CD8-positive, alpha-beta memory T cell (primary cell): ENCODE measurements at regions not wholly inside any gene's neighbourhood (a gene's known extent, or its start where the extent isn't known, plus 50 kb on each side); places are given as distances from the start of the nearest gene placed in this dataset.
"Not testable (repeated sequence)": the region's sequence is repeated elsewhere in the genome, so short reads cannot be mapped to it uniquely, and the experiment has no call there.

ENCODE experiments used
- CTCF ChIA-PET: fragments of 350-600 bp; sonication (Branson Sonifier 250); formaldehyde crosslinking; loops from one replicate; lab custom pipeline; 2021; ENCODE audit warnings: antibody characterized with exemption; lab: Charles Lee
- POLR2A ChIA-PET: fragments of 350-600 bp; sonication (Branson Sonifier 250); formaldehyde crosslinking; loops from one replicate; lab custom pipeline; 2021; ENCODE audit warnings: antibody characterized with exemption; lab: Charles Lee
- DNase-seq, 5 donors: peaks; one replicate each; pipeline versions ENCODE4 v3.0.0 to v3.0.0-alpha.2; 2020 to 2022; ENCODE audit warnings: mixed read lengths in 1 of 5
- H3K27ac ChIP-seq: one replicate; pipeline ENCODE4 v1.7.0; 2013; ENCODE audit warnings: low read depth, mild to moderate bottlenecking, low read length, moderate library complexity
- H3K27me3 ChIP-seq: 2 replicates; pipeline ENCODE4 v1.7.0; 2013; ENCODE audit warnings: low read length, mild to moderate bottlenecking; ENCODE audit not compliant: insufficient read depth, poor library complexity, severe bottlenecking
- H3K36me3 ChIP-seq: 2 replicates; pipeline ENCODE4 v1.7.0; 2013; ENCODE audit warnings: mild to moderate bottlenecking, low read length, moderate library complexity; ENCODE audit not compliant: insufficient read depth
- H3K4me1 ChIP-seq: 2 replicates; pipeline ENCODE4 v1.7.0; 2013; ENCODE audit warnings: mild to moderate bottlenecking, low read length, moderate library complexity; ENCODE audit not compliant: insufficient read depth
- H3K4me3 ChIP-seq: 2 replicates; pipeline ENCODE4 v1.7.0; 2013; ENCODE audit warnings: mild to moderate bottlenecking, low read length
- H3K9me3 ChIP-seq: 2 replicates; pipeline ENCODE4 v1.7.0; 2013; ENCODE audit warnings: mild to moderate bottlenecking, low read length
- H3K27ac Mint-ChIP-seq, 8 donors: one replicate each; pipeline ENCODE4 v1.8.0; 2020 to 2021; ENCODE audit warnings: mixed read lengths in 8 of 8, mild to moderate bottlenecking in 6 of 8, inconsistent platforms in 3 of 8, moderate library complexity in 3 of 8
- H3K27me3 Mint-ChIP-seq, 2 donors: one replicate each; pipeline ENCODE4 v1.8.0; 2020 to 2021; ENCODE audit warnings: mixed read lengths in 2 of 2, mild to moderate bottlenecking in 1 of 2, moderate library complexity in 1 of 2
- H3K36me3 Mint-ChIP-seq, 3 donors: one replicate each; pipeline ENCODE4 v1.8.0; 2020 to 2021; ENCODE audit warnings: mixed read lengths in 3 of 3, inconsistent platforms in 1 of 3, mild to moderate bottlenecking in 1 of 3
- H3K4me1 Mint-ChIP-seq, 3 donors: one replicate each; pipeline ENCODE4 v1.8.0; 2020 to 2021; ENCODE audit warnings: mixed read lengths in 3 of 3, inconsistent platforms in 1 of 3, mild to moderate bottlenecking in 1 of 3
- H3K4me3 Mint-ChIP-seq, 7 donors: one replicate each; pipeline ENCODE4 v1.8.0; 2020 to 2021; ENCODE audit warnings: mixed read lengths in 7 of 7, mild to moderate bottlenecking in 6 of 7, moderate library complexity in 4 of 7, inconsistent platforms in 2 of 7
- H3K9me3 Mint-ChIP-seq, 5 donors: one replicate each; pipeline ENCODE4 v1.8.0; 2020 to 2022; ENCODE audit warnings: mixed read lengths in 5 of 5, mild to moderate bottlenecking in 3 of 5, moderate library complexity in 2 of 5, inconsistent platforms in 1 of 5

GRCh38 chr12:125540580-125541204 is 475.5 kb downstream of the AACS start:
- H3K27me3 ChIP-seq, result no peaks in the 10 kb centered on the region
- no peaks in the 10 kb centered on the region for H3K36me3 ChIP-seq
- H3K27ac Mint-ChIP-seq, result no peak overlapping the region
- H3K36me3 Mint-ChIP-seq, result no peaks in the 10 kb centered on the region
- no peaks in the 10 kb centered on the region for H3K4me1 ChIP-seq
- CTCF ChIA-PET, result no interaction called here
- POLR2A ChIA-PET, result no interaction called here
- H3K4me3 Mint-ChIP-seq, result no peak overlapping the region
- no peaks in the 10 kb centered on the region for H3K4me1 Mint-ChIP-seq
- H3K4me3 ChIP-seq, result no peak overlapping the region
- no peak overlapping the region for H3K27ac ChIP-seq
- H3K27me3 Mint-ChIP-seq, result peaks cover 0 to 3% of the 10 kb centered on the region in 2 donors
- no peaks in the 10 kb centered on the region for H3K9me3 ChIP-seq
- H3K9me3 Mint-ChIP-seq, result peaks cover 0 to 16% (median 4%) of the 10 kb centered on the region in 5 donors
- DNase-seq, result no peak

GRCh38 chr12:125544960-125545359 is 479.7 kb downstream of the AACS start:
- no peak for DNase-seq
- Mint-ChIP-seq H3K4me1 (no peaks in the 10 kb centered on the region), H3K27me3 (peaks cover 0 to 4% of the 10 kb centered on the region in 2 donors), H3K27ac (no peak overlapping the region), H3K9me3 (peaks cover 0 to 14% (median 6%) of the 10 kb centered on the region in 5 donors), H3K4me3 (no peak overlapping the region), H3K36me3 (no peaks in the 10 kb centered on the region)
- no peaks in the 10 kb centered on the region for H3K27me3 ChIP-seq
- H3K4me3 ChIP-seq, result no peak overlapping the region
- CTCF ChIA-PET, result no interaction called here
- POLR2A ChIA-PET, result no interaction called here
- no peak overlapping the region for H3K27ac ChIP-seq
- no peaks in the 10 kb centered on the region for H3K4me1 ChIP-seq
- H3K9me3 ChIP-seq, result no peaks in the 10 kb centered on the region
- H3K36me3 ChIP-seq, result no peaks in the 10 kb centered on the region

GRCh38 chr12:125549171-125549570 is 483.9 kb downstream of the AACS start:
- CTCF ChIA-PET, result no interaction called here
- Histone ChIP-seq H3K27ac (no peak overlapping the region), H3K9me3 (no peaks in the 10 kb centered on the region), H3K4me3 (no peak overlapping the region), H3K4me1 (no peaks in the 10 kb centered on the region), H3K27me3 (no peaks in the 10 kb centered on the region), H3K36me3 (no peaks in the 10 kb centered on the region)
- H3K27ac Mint-ChIP-seq, result no peak overlapping the region
- H3K27me3 Mint-ChIP-seq, result peaks cover 0 to 4% of the 10 kb centered on the region in 2 donors
- H3K36me3 Mint-ChIP-seq, result no peaks in the 10 kb centered on the region
- no peak for DNase-seq
- no peaks in the 10 kb centered on the region for H3K4me1 Mint-ChIP-seq
- H3K4me3 Mint-ChIP-seq, result no peak overlapping the region
- peaks cover 0 to 9% (median 4%) of the 10 kb centered on the region in 5 donors for H3K9me3 Mint-ChIP-seq
- POLR2A ChIA-PET, result no interaction called here

GRCh38 chr12:125549836-125550235 is 484.6 kb downstream of the AACS start:
- H3K4me3 ChIP-seq, result no peak overlapping the region
- Mint-ChIP-seq H3K4me1 (no peaks in the 10 kb centered on the region), H3K27me3 (peaks cover 0 to 3% of the 10 kb centered on the region in 2 donors), H3K9me3 (peaks cover 0 to 10% (median 4%) of the 10 kb centered on the region in 5 donors), H3K36me3 (no peaks in the 10 kb centered on the region), H3K27ac (no peak overlapping the region), H3K4me3 (no peak overlapping the region)
- no peak overlapping the region for H3K27ac ChIP-seq
- no peaks in the 10 kb centered on the region for H3K9me3 ChIP-seq
- no peaks in the 10 kb centered on the region for H3K4me1 ChIP-seq
- no peaks in the 10 kb centered on the region for H3K27me3 ChIP-seq
- H3K36me3 ChIP-seq, result no peaks in the 10 kb centered on the region
- ChIA-PET POLR2A (no interaction called here), CTCF (no interaction called here)
- DNase-seq, result no peak

GRCh38 chr12:125552295-125552694 is 487.1 kb downstream of the AACS start:
- H3K27ac ChIP-seq, result no peak overlapping the region
- ChIA-PET CTCF (no interaction called here), POLR2A (no interaction called here)
- no peaks in the 10 kb centered on the region for H3K9me3 ChIP-seq
- Mint-ChIP-seq H3K9me3 (peaks cover 0 to 11% (median 4%) of the 10 kb centered on the region in 5 donors), H3K27ac (no peak overlapping the region), H3K4me3 (no peak overlapping the region), H3K4me1 (no peaks in the 10 kb centered on the region), H3K36me3 (no peaks in the 10 kb centered on the region), H3K27me3 (no peaks in the 10 kb centered on the region)
- H3K4me1 ChIP-seq, result no peaks in the 10 kb centered on the region
- H3K4me3 ChIP-seq, result no peak overlapping the region
- DNase-seq, result no peak
- H3K36me3 ChIP-seq, result no peaks in the 10 kb centered on the region
- no peaks in the 10 kb centered on the region for H3K27me3 ChIP-seq

- H3K27me3 ChIP-seq, H3K27me3 Mint-ChIP-seq, H3K4me3 ChIP-seq, CTCF ChIA-PET, H3K9me3 ChIP-seq, H3K4me1 Mint-ChIP-seq, H3K27ac ChIP-seq, H3K36me3 Mint-ChIP-seq, H3K27ac Mint-ChIP-seq, H3K4me1 ChIP-seq, H3K4me3 Mint-ChIP-seq, H3K36me3 ChIP-seq, POLR2A ChIA-PET, DNase-seq: not testable (repeated sequence)
- peaks cover under 1 to 10% (median 7%) of the 10 kb centered on the region in 5 donors for H3K9me3 Mint-ChIP-seq
Observed at GRCh38 chr12:125561008-125561407, 495.8 kb downstream of the AACS start.

- H3K4me1 Mint-ChIP-seq, result no peaks in the 10 kb centered on the region
- Histone ChIP-seq H3K27me3 (no peaks in the 10 kb centered on the region), H3K4me1 (no peaks in the 10 kb centered on the region), H3K36me3 (no peaks in the 10 kb centered on the region), H3K9me3 (no peaks in the 10 kb centered on the region), H3K27ac (no peak overlapping the region), H3K4me3 (no peak overlapping the region)
- peaks cover 3 to 8% (median 7%) of the 10 kb centered on the region in 5 donors for H3K9me3 Mint-ChIP-seq
- H3K27me3 Mint-ChIP-seq, result peaks cover 0 to 5% of the 10 kb centered on the region in 2 donors
- CTCF ChIA-PET, result no interaction called here
- peak overlapping the region in 1 of 8 donors; percentile 76 for H3K27ac Mint-ChIP-seq
- H3K36me3 Mint-ChIP-seq, result no peaks in the 10 kb centered on the region
- no peak overlapping the region for H3K4me3 Mint-ChIP-seq
- POLR2A ChIA-PET, result no interaction called here
- DNase-seq, result no peak
Observed at GRCh38 chr12:125564753-125565152, 499.5 kb downstream of the AACS start.

- no peaks in the 10 kb centered on the region for H3K36me3 Mint-ChIP-seq
- H3K36me3 ChIP-seq, result no peaks in the 10 kb centered on the region
- no peaks in the 10 kb centered on the region for H3K9me3 ChIP-seq
- H3K27ac Mint-ChIP-seq, result no peak overlapping the region
- no peaks in the 10 kb centered on the region for H3K4me1 ChIP-seq
- DNase-seq, result no peak
- no peaks in the 10 kb centered on the region for H3K27me3 ChIP-seq
- H3K4me3 ChIP-seq, result no peak overlapping the region
- no peak overlapping the region for H3K27ac ChIP-seq
- CTCF ChIA-PET, result no interaction called here
- no peaks in the 10 kb centered on the region for H3K4me1 Mint-ChIP-seq
- peaks cover 0 to 5% of the 10 kb centered on the region in 2 donors for H3K27me3 Mint-ChIP-seq
- peaks cover 0 to 5% (median 4%) of the 10 kb centered on the region in 5 donors for H3K9me3 Mint-ChIP-seq
- no peak overlapping the region for H3K4me3 Mint-ChIP-seq
- POLR2A ChIA-PET, result no interaction called here
Observed at GRCh38 chr12:125567581-125567980, 502.3 kb downstream of the AACS start.
